Left lobe of liver (tissue), 2 donors: ENCODE measurements at regions not wholly inside any gene's neighbourhood (a gene's known extent, or its start where the extent isn't known, plus 50 kb on each side); places are given as distances from the start of the nearest gene placed in this dataset.

Source experiments
- ATAC-seq: fragments of 200-7000 bp; cut with Tn5 transposase; one replicate; pipeline ENCODE4 v1.9.1; 2020; ENCODE audit warnings: mild to moderate bottlenecking, moderate library complexity
- DNase-seq: peaks from one replicate; pipeline ENCODE4 v3.0.0-alpha.2; 2020; ENCODE audit warnings: low spot score
- donor health status: DM: no; HTN: no; CAD: no; lungs with moderate emphysema.
- donor health status: DM: no; HTN: yes; CAD: no.

GRCh38 chr10:21264271-21264670, 261.2 kb downstream of the SKIDA1 start:
- no peak for ATAC-seq
- no peak for DNase-seq

- DNase-seq (no peak), ATAC-seq (no peak)
Measured at GRCh38 chr10:21263839-21264238, 261.6 kb downstream of the SKIDA1 start.

GRCh38 chr10:21263263-21263803, 262.1 kb downstream of the SKIDA1 start:
- ATAC-seq (no peak), DNase-seq (no peak)

- ATAC-seq = no peak
- no peak for DNase-seq
Measured at GRCh38 chr10:21261842-21262294, 263.6 kb downstream of the SKIDA1 start.

- ATAC-seq (no peak), DNase-seq (no peak)
Measured at GRCh38 chr10:21260506-21261149, 264.9 kb downstream of the SKIDA1 start.

- DNase-seq (no peak), ATAC-seq (no peak)
Measured at GRCh38 chr10:21260066-21260465, 265.4 kb downstream of the SKIDA1 start.

GRCh38 chr10:21257919-21258318, 267.6 kb downstream of the SKIDA1 start:
- DNase-seq (no peak), ATAC-seq (no peak)

GRCh38 chr10:21257191-21257590, 268.3 kb downstream of the SKIDA1 start:
- ATAC-seq (no peak), DNase-seq (no peak)

- DNase-seq (no peak), ATAC-seq (no peak)
Measured at GRCh38 chr10:21249435-21249834, 276.0 kb downstream of the SKIDA1 start.

- no peak for DNase-seq
- ATAC-seq = no peak
Measured at GRCh38 chr10:21247592-21247991, 277.9 kb downstream of the SKIDA1 start.

GRCh38 chr10:21246178-21246577, 279.3 kb downstream of the SKIDA1 start:
- ATAC-seq (no peak), DNase-seq (no peak)

GRCh38 chr10:21243748-21244257, 281.7 kb downstream of the SKIDA1 start:
- no peak for DNase-seq
- ATAC-seq = no peak

GRCh38 chr10:21242915-21243314, 282.6 kb downstream of the SKIDA1 start:
- ATAC-seq (no peak), DNase-seq (no peak)

- no peak for ATAC-seq
- DNase-seq = no peak
Measured at GRCh38 chr10:21238717-21239116, 286.8 kb downstream of the SKIDA1 start.

GRCh38 chr10:21238044-21238443, 287.4 kb downstream of the SKIDA1 start:
- no peak for ATAC-seq

GRCh38 chr10:21234761-21235160, 290.7 kb downstream of the SKIDA1 start:
- no peak for DNase-seq
- no peak for ATAC-seq

More at GRCh38 chr10:21238044-21238443, 287.4 kb downstream of the SKIDA1 start:
- DNase-seq = no peak

GRCh38 chr10:21230219-21230618, 295.3 kb downstream of the SKIDA1 start:
- ATAC-seq = no peak

GRCh38 chr10:21217748-21218367, 307.6 kb downstream of the SKIDA1 start:
- no peak for DNase-seq
- ATAC-seq = no peak

More at GRCh38 chr10:21230219-21230618, 295.3 kb downstream of the SKIDA1 start:
- DNase-seq = no peak

GRCh38 chr10:21217107-21217506, 308.4 kb downstream of the SKIDA1 start:
- DNase-seq = no peak
- ATAC-seq = no peak

- ATAC-seq = no peak
Measured at GRCh38 chr10:21214329-21214728, 311.2 kb downstream of the SKIDA1 start.

GRCh38 chr10:21213381-21213780, 312.1 kb downstream of the SKIDA1 start:
- ATAC-seq (no peak), DNase-seq (no peak)

More at GRCh38 chr10:21214329-21214728, 311.2 kb downstream of the SKIDA1 start:
- no peak for DNase-seq

GRCh38 chr10:21212912-21213311, 312.6 kb downstream of the SKIDA1 start:
- ATAC-seq (no peak), DNase-seq (no peak)
